H9 (cell line): ENCODE measurements at regions not wholly inside any gene's neighbourhood (a gene's known extent, or its start where the extent isn't known, plus 50 kb on each side); places are given as distances from the start of the nearest gene placed in this dataset.

Experiments used
- DNase-seq: peaks from one replicate; pipeline ENCODE4 v3.0.0-alpha.2; 2017
- H2AFZ ChIP-seq: one replicate; pipeline ENCODE4 v1.6.1; 2013; ENCODE audit warnings: mild to moderate bottlenecking, low read length, control low read depth, moderate library complexity
- H2AK5ac ChIP-seq: 2 replicates; pipeline ENCODE4 v1.6.1; 2013; ENCODE audit warnings: low read length, control low read depth, mixed read lengths; ENCODE audit not compliant: insufficient read length
- H2BK120ac ChIP-seq: one replicate; pipeline ENCODE4 v1.6.1; 2013; ENCODE audit warnings: low read depth, mild to moderate bottlenecking, low read length, control low read depth, inconsistent platforms; ENCODE audit not compliant: poor library complexity, severe bottlenecking
- H2BK12ac ChIP-seq: 2 replicates; pipeline ENCODE4 v1.6.1; 2013; ENCODE audit warnings: low read length, control low read depth, mixed read lengths, low read depth; ENCODE audit not compliant: insufficient read length
- H2BK15ac ChIP-seq: 2 replicates; pipeline ENCODE4 v1.6.1; 2013; ENCODE audit warnings: low read depth, low read length, control low read depth
- H2BK20ac ChIP-seq: one replicate; pipeline ENCODE4 v1.6.1; 2013; ENCODE audit warnings: low read depth, mild to moderate bottlenecking, low read length, control low read depth, inconsistent platforms; ENCODE audit not compliant: poor library complexity, severe bottlenecking
- H2BK5ac ChIP-seq: 2 replicates; pipeline ENCODE4 v1.6.1; 2013; ENCODE audit warnings: low read length, control low read depth, mixed read lengths; ENCODE audit not compliant: insufficient read length
- H3K14ac ChIP-seq: 2 replicates; pipeline ENCODE4 v1.6.1; 2013; ENCODE audit warnings: low read length, control low read depth; ENCODE audit not compliant: insufficient read depth
- H3K18ac ChIP-seq: 2 replicates; pipeline ENCODE4 v1.6.1; 2013; ENCODE audit warnings: low read depth, mild to moderate bottlenecking, mixed read lengths, low read length, control low read depth; ENCODE audit not compliant: insufficient read length
- H3K23ac ChIP-seq: 2 replicates; pipeline ENCODE4 v1.6.1; 2013; ENCODE audit warnings: low read length, control low read depth, mixed read lengths, low read depth; ENCODE audit not compliant: insufficient read length
- H3K23me2 ChIP-seq: 2 replicates; pipeline ENCODE4 v1.6.1; 2013; ENCODE audit warnings: low read depth, mild to moderate bottlenecking, mixed read lengths, low read length, control low read depth; ENCODE audit not compliant: insufficient read length, poor library complexity, severe bottlenecking
- H3K27ac ChIP-seq: 2 replicates; pipeline ENCODE4 v1.5.1; 2013; ENCODE audit warnings: low read length, control low read depth, mixed read lengths, low read depth; ENCODE audit not compliant: insufficient read length
- H3K27me3 ChIP-seq: 2 replicates; pipeline ENCODE4 v1.6.1; 2013; ENCODE audit warnings: low read length, control low read depth, inconsistent platforms; ENCODE audit not compliant: insufficient read depth
- H3K4ac ChIP-seq: 2 replicates; pipeline ENCODE4 v1.6.1; 2013; ENCODE audit warnings: low read depth, mild to moderate bottlenecking, control low read depth, inconsistent platforms, low read length, moderate library complexity
- H3K4me1 ChIP-seq: 2 replicates; pipeline ENCODE4 v1.6.1; 2013; ENCODE audit warnings: low read length, control low read depth, inconsistent platforms; ENCODE audit not compliant: insufficient read depth
- H3K4me2 ChIP-seq: 2 replicates; pipeline ENCODE4 v1.6.1; 2013; ENCODE audit warnings: low read length, control low read depth, mixed read lengths; ENCODE audit not compliant: insufficient read length, insufficient read depth
- H3K56ac ChIP-seq: 2 replicates; pipeline ENCODE4 v1.6.1; 2013; ENCODE audit warnings: low read depth, mild to moderate bottlenecking, mixed read lengths, low read length, control low read depth; ENCODE audit not compliant: insufficient read length
- H3K79me1 ChIP-seq: 2 replicates; pipeline ENCODE4 v1.6.1; 2013; ENCODE audit warnings: low read depth, mild to moderate bottlenecking, moderate library complexity, low read length, control low read depth, inconsistent platforms; ENCODE audit not compliant: insufficient read depth, poor library complexity, severe bottlenecking
- H3K79me2 ChIP-seq: 2 replicates; pipeline ENCODE4 v1.6.1; 2013; ENCODE audit warnings: low read length, control low read depth, inconsistent platforms; ENCODE audit not compliant: insufficient read depth
- H3K9ac ChIP-seq: 2 replicates; pipeline ENCODE4 v1.6.1; 2013; ENCODE audit warnings: low read length, control low read depth, mixed read lengths; ENCODE audit not compliant: insufficient read length; ENCODE audit errors: extremely low read depth
- H3K9me3 ChIP-seq: one replicate; pipeline ENCODE4 v1.6.1; 2013; ENCODE audit warnings: low read depth, low read length, inconsistent platforms; ENCODE audit not compliant: control insufficient read depth
- H3T11ph ChIP-seq: one replicate; pipeline ENCODE4 v1.6.1; 2013; ENCODE audit warnings: mild to moderate bottlenecking, low read length, control low read depth, inconsistent platforms
- H4K20me1 ChIP-seq: one replicate; pipeline ENCODE4 v1.6.1; 2013; ENCODE audit not compliant: control insufficient read depth, insufficient read length, insufficient read depth
- H4K5ac ChIP-seq: 2 replicates; pipeline ENCODE4 v1.6.1; 2013; ENCODE audit warnings: low read depth, mild to moderate bottlenecking, mixed read lengths, low read length, control low read depth; ENCODE audit not compliant: insufficient read length
- H4K8ac ChIP-seq: replicated peaks from 2 replicates; pipeline ENCODE4 v1.6.1; 2013; ENCODE audit warnings: low read length, control low read depth, mixed read lengths, low read depth; ENCODE audit not compliant: insufficient read length
- H4K91ac ChIP-seq: 2 replicates; pipeline ENCODE4 v1.6.1; 2013; ENCODE audit warnings: low read depth, mild to moderate bottlenecking, moderate library complexity, mixed read lengths, low read length, control low read depth; ENCODE audit not compliant: insufficient read length
- H3K27ac Mint-ChIP-seq, 3 experiments: 2 replicates in 2 of 3; 3 replicates in 1 of 3; pipeline ENCODE4 v1.8.0; 2020 to 2021; ENCODE audit warnings: mixed read lengths in 3 of 3, mild to moderate bottlenecking in 1 of 3, moderate library complexity in 1 of 3
- H3K27me3 Mint-ChIP-seq: 2 replicates; pipeline ENCODE4 v1.8.0; 2021; ENCODE audit warnings: low read depth, mild to moderate bottlenecking, moderate library complexity, mixed read lengths
- H3K36me3 Mint-ChIP-seq, 3 experiments: 2 replicates in 2 of 3; 3 replicates in 1 of 3; pipeline ENCODE4 v1.8.0; 2020 to 2021; ENCODE audit warnings: low read depth in 3 of 3, mixed read lengths in 3 of 3; ENCODE audit not compliant: insufficient read depth in 1 of 3
- H3K4me1 Mint-ChIP-seq, 2 experiments: 2 replicates each; pipeline ENCODE4 v1.8.0; 2020; ENCODE audit warnings: mixed read lengths in 2 of 2
- H3K4me3 Mint-ChIP-seq, 2 experiments: 2 replicates in 1 of 2; 3 replicates in 1 of 2; pipeline ENCODE4 v1.8.0; 2020 to 2021; ENCODE audit warnings: mild to moderate bottlenecking in 2 of 2, mixed read lengths in 2 of 2, moderate library complexity in 1 of 2
- H3K9me3 Mint-ChIP-seq, 2 experiments: 2 replicates in 1 of 2; 3 replicates in 1 of 2; pipeline ENCODE4 v1.8.0; 2020; ENCODE audit warnings: mild to moderate bottlenecking in 2 of 2, mixed read lengths in 2 of 2, moderate library complexity in 1 of 2
- whole genome bisulfite sequencing: extraction: QIAGEN DNeasy Blood & Tissue Kit; methylation state at CpG from one replicate; pipeline ENCODE4 v1.1.7; 2013; ENCODE audit warnings: missing lambda C conversion rate, low lambda C conversion rate, mixed read lengths; ENCODE audit not compliant: insufficient read length; ENCODE audit errors: extremely low coverage; 5-methylcytosine and 5-hydroxymethylcytosine counted together
- TF ChIP-seq, protein P1 (sequence below): fragments of 200-600 bp; sonication (generic); conservative IDR thresholded peaks from 3 replicates; pipeline ENCODE4 v1.8.0; 2021; ENCODE audit warnings: antibody characterized with exemption, mild to moderate bottlenecking

DNA sequence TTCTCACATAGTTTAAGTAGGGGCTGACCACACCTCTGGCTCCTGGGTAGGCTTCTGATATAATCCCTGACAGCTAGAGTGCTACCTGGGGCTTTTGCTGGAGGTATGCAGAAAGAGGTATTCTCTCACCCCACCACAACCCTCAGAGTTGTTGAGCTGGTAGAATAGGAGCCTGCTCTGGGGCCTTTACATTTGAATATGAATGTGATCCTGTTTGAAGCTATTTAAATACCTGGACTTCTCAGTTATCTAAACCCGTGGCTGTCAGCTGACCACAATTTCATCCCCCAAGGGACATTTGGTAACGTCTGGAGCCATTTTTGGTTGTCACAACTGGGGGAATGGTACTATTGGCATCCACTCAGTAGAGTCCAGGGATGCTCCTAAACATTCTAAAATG, 669.1 kb downstream of the SATB2 start:
- Mint-ChIP-seq H3K4me1 (peaks cover 21% of the 10 kb centered on the region in 2 experiments), H3K4me3 (no peak overlapping the region), H3K9me3 (no peaks in the 10 kb centered on the region; a peak in 1 of 5 replicates), H3K36me3 (no peaks in the 10 kb centered on the region), H3K27ac (no peak overlapping the region), H3K27me3 (no peaks in the 10 kb centered on the region)
- Histone ChIP-seq H2BK120ac (no peak overlapping the region), H3K79me2 (no peaks in the 10 kb centered on the region), H3K23ac (no peak overlapping the region), H2BK20ac (no peak overlapping the region), H3K56ac (no peak overlapping the region), H3K4me2 (no peak overlapping the region), H4K8ac (no peak overlapping the region), H3K27ac (no peak overlapping the region), H3K79me1 (no peaks in the 10 kb centered on the region), H2BK5ac (no peak overlapping the region), H3K9me3 (no peaks in the 10 kb centered on the region), H4K20me1 (no peaks in the 10 kb centered on the region), H2BK12ac (no peak overlapping the region), H3K23me2 (no peaks in the 10 kb centered on the region), H3K9ac (no peak overlapping the region), H3K18ac (no peak overlapping the region), H3T11ph (no peak overlapping the region), H3K14ac (no peak overlapping the region), H2BK15ac (no peak overlapping the region), H3K4me1 (peaks cover 7% of the 10 kb centered on the region; the same call in 1 of the 2 replicates), H4K91ac (no peak overlapping the region), H4K5ac (no peak overlapping the region), H3K27me3 (no peaks in the 10 kb centered on the region), H2AK5ac (no peak overlapping the region), H3K4ac (no peak overlapping the region), H2AFZ (no peak overlapping the region)
- TF ChIP-seq, protein P1, sequence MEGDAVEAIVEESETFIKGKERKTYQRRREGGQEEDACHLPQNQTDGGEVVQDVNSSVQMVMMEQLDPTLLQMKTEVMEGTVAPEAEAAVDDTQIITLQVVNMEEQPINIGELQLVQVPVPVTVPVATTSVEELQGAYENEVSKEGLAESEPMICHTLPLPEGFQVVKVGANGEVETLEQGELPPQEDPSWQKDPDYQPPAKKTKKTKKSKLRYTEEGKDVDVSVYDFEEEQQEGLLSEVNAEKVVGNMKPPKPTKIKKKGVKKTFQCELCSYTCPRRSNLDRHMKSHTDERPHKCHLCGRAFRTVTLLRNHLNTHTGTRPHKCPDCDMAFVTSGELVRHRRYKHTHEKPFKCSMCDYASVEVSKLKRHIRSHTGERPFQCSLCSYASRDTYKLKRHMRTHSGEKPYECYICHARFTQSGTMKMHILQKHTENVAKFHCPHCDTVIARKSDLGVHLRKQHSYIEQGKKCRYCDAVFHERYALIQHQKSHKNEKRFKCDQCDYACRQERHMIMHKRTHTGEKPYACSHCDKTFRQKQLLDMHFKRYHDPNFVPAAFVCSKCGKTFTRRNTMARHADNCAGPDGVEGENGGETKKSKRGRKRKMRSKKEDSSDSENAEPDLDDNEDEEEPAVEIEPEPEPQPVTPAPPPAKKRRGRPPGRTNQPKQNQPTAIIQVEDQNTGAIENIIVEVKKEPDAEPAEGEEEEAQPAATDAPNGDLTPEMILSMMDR: no peak
- no CpG with 5 or more reads among the region's 2 CpGs for WGBS
- peak; percentile 65 for DNase-seq
